ENCODE measurements at regions not wholly inside any gene's neighbourhood (a gene's known extent, or its start where the extent isn't known, plus 50 kb on each side); places are given as distances from the start of the nearest gene placed in this dataset.

DNA sequence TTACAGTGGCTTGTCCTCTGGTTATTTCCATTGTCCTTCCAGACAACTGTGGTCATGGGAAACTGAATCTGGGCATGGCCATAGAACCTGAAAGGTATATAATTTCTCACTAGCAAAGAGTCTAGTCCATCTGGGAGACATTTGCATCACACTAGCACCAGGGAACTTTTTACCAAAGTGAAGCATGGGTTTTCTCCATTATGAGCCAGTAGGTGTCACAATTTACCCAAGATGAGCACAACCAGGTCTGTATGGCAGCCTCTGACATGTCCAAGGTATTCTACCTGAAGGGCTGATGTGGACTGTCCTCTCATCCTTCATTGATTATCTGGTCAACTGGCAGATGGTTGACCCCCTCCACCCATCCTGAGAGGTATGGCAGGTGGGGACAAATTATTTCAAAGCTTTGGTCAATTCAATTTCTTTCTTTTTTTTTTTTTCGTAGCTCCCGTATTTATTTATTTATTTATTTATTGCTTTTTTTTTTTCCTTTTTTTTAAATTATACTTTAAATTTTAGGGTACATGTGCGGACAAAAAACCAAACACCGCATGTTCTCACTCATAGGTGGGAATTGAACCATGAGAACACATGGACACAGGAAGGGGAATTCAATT is 425.9 kb downstream of the TMEM135 start:
- CTCF ChIA-PET (ENCODE audit: partially characterized antibody): interaction anchor here (0.6 to 1.5 kb wide), 11 partner anchors 9 to 1096 kb away, joined by 3 to 7 read pairs (median 3); no protein-coding TSS in a partner anchor
- peak overlapping the region; percentile 17 for H4K91ac ChIP-seq (replicated peaks; ENCODE audit: insufficient read length, low read length)
- POLR2A ChIA-PET (ENCODE audit: partially characterized antibody): interaction anchor here (0.6 kb wide), 1 partner anchor 844 kb away, joined by 3 read pairs; no protein-coding TSS in a partner anchor
- no peak overlapping the region for H3K56ac ChIP-seq (replicated peaks; ENCODE audit: insufficient read length, low read depth, low read length)
- no peak overlapping the region for H3K4me2 ChIP-seq (ENCODE audit: insufficient read depth in 1 of 2, low read depth in 2 of 2, low read length in 2 of 2)
- H3K79me2 ChIP-seq (ENCODE audit: control insufficient read depth in 1 of 2, insufficient read depth in 2 of 2, low read length in 2 of 2): no peaks in the 10 kb centered on the region
- no peak overlapping the region for H4K8ac ChIP-seq (ENCODE audit: extremely low read depth, insufficient read depth, low read length)
- no peak overlapping the region for H2BK120ac ChIP-seq (replicated peaks; ENCODE audit: low read depth, low read length)
- H4K20me1 ChIP-seq (replicated peaks in 1 of 2; ENCODE audit: control insufficient read depth in 1 of 2, insufficient read depth in 2 of 2, low read length in 2 of 2): no peaks in the 10 kb centered on the region
- no peak overlapping the region for H2BK12ac ChIP-seq (ENCODE audit: low read depth, low read length)
- no peak overlapping the region for H3K18ac ChIP-seq (ENCODE audit: extremely low read depth, low read length)
- no peaks in the 10 kb centered on the region for H3K27me3 ChIP-seq (replicated peaks in 1 of 4; ENCODE audit: control insufficient read depth in 3 of 4, extremely low read depth in 1 of 4, insufficient read depth in 3 of 4, low read length in 3 of 4)
- no peak overlapping the region for H4K5ac ChIP-seq (ENCODE audit: insufficient read length, low read depth, low read length)
- H2BK5ac ChIP-seq (ENCODE audit: low read depth, low read length): no peak overlapping the region
- no peaks in the 10 kb centered on the region for H3K9me3 ChIP-seq (ENCODE audit: insufficient read depth in 2 of 2, low read depth in 1 of 2, low read length in 1 of 2)
- no peak overlapping the region for H3K4ac ChIP-seq (replicated peaks; ENCODE audit: insufficient read length, low read depth, low read length)
- H2AK5ac ChIP-seq (ENCODE audit: low read depth, low read length): no peak overlapping the region
- H2BK20ac ChIP-seq (ENCODE audit: low read length): no peak overlapping the region
- H3K23ac ChIP-seq (ENCODE audit: insufficient read length): no peak overlapping the region
- TF ChIP-seq, protein P1, sequence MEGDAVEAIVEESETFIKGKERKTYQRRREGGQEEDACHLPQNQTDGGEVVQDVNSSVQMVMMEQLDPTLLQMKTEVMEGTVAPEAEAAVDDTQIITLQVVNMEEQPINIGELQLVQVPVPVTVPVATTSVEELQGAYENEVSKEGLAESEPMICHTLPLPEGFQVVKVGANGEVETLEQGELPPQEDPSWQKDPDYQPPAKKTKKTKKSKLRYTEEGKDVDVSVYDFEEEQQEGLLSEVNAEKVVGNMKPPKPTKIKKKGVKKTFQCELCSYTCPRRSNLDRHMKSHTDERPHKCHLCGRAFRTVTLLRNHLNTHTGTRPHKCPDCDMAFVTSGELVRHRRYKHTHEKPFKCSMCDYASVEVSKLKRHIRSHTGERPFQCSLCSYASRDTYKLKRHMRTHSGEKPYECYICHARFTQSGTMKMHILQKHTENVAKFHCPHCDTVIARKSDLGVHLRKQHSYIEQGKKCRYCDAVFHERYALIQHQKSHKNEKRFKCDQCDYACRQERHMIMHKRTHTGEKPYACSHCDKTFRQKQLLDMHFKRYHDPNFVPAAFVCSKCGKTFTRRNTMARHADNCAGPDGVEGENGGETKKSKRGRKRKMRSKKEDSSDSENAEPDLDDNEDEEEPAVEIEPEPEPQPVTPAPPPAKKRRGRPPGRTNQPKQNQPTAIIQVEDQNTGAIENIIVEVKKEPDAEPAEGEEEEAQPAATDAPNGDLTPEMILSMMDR (IDR thresholded peaks at IDR 0.05; ENCODE audit: control extremely low read depth in 1 of 3, insufficient read depth in 1 of 3, low read depth in 1 of 3, low read length in 3 of 3): peak in 2 of 3 experiments; percentile 72 to 86; a peak in 3 of 4 replicates
- TF ChIP-seq TCF12 (IDR thresholded peaks at IDR 0.05; ENCODE audit: low read depth, low read length) (no peak), TAF7 (optimal IDR thresholded peaks at IDR 0.05; ENCODE audit: borderline replicate concordance, low read depth, low read length) (no peak), PHF8 (conservative IDR thresholded peaks at IDR 0.05; ENCODE audit: low read depth, low read length) (no peak), RAD21 (IDR thresholded peaks at IDR 0.05 in 1 of 2, conservative IDR thresholded peaks at IDR 0.05 in 1 of 2; ENCODE audit: low read depth in 2 of 2, low read length in 2 of 2) (peak; percentile 92 to 98), YY1 (IDR thresholded peaks at IDR 0.05; ENCODE audit: low read depth, low read length) (peak; percentile 35; the same call in 1 of the 2 replicates)
- H3K36me3 ChIP-seq (ENCODE audit: control insufficient read depth in 2 of 4, insufficient read depth in 4 of 4, low read length in 3 of 4): no peaks in the 10 kb centered on the region
- FAIRE-seq (peak; percentile 96), DNase-seq (ENCODE audit: low read depth in 1 of 2, low spot score in 2 of 2) (no peak)
- 91% methylated on average over 4 of the region's 4 CpGs; no CpG with 5 or more reads in 1 of the 2 experiments for WGBS, 2 experiments (ENCODE audit: extremely low coverage in 1 of 2, insufficient coverage in 1 of 2, insufficient read length in 1 of 2, insufficient replicate concordance in 2 of 2, low coverage in 1 of 2, low lambda C conversion rate in 2 of 2, missing lambda C conversion rate in 1 of 2)
- no peak overlapping the region for H3K14ac ChIP-seq (ENCODE audit: insufficient read length)
- no peaks in the 10 kb centered on the region for H3K23me2 ChIP-seq (ENCODE audit: low read depth, low read length)
- no peak overlapping the region for H3K4me3 ChIP-seq (ENCODE audit: extremely low read depth in 1 of 4, insufficient read depth in 2 of 4, low read depth in 3 of 4, low read length in 4 of 4)
- no peaks in the 10 kb centered on the region for H3K79me1 ChIP-seq (ENCODE audit: low read depth, low read length)
- H3K9ac ChIP-seq (replicated peaks in 1 of 4; ENCODE audit: extremely low read depth in 1 of 4, low read depth in 3 of 4, low read length in 3 of 4): no peak overlapping the region
- no peaks in the 10 kb centered on the region for H3K4me1 ChIP-seq (replicated peaks in 1 of 4; ENCODE audit: control insufficient read depth in 3 of 4, insufficient read depth in 4 of 4, low read length in 3 of 4)
- H3K27ac ChIP-seq (ENCODE audit: low read depth, low read length): no peak overlapping the region
- H2BK15ac ChIP-seq (ENCODE audit: low read length): no peak overlapping the region
- no peak overlapping the region for H2AFZ ChIP-seq (ENCODE audit: low read length)
